ENCODE measurements at regions not wholly inside any gene's neighbourhood (a gene's known extent, or its start where the extent isn't known, plus 50 kb on each side); places are given as distances from the start of the nearest gene placed in this dataset.

GRCh38 chr2:133766164-133766832, 198.0 kb upstream of the NCKAP5 start:
- Histone ChIP-seq H3K4me1 (ENCODE audit: control insufficient read depth in 1 of 2, insufficient read depth in 2 of 2, low read depth in 1 of 2, low read length in 1 of 2) (no peaks in the 10 kb centered on the region), H3K9me2 (no peaks in the 10 kb centered on the region), H3K27ac (ENCODE audit: low read depth in 2 of 2, low read length in 1 of 2) (no peak overlapping the region), H3K27me3 (ENCODE audit: insufficient read depth) (no peaks in the 10 kb centered on the region), H3K9me3 (no peaks in the 10 kb centered on the region), H3K36me3 (replicated peaks in 1 of 2; ENCODE audit: control insufficient read depth in 1 of 2, insufficient read depth in 2 of 2, low read length in 1 of 2) (no peaks in the 10 kb centered on the region), H3K4me2 (no peak overlapping the region), H2AFZ (ENCODE audit: low read depth) (no peak overlapping the region), H4K20me1 (ENCODE audit: insufficient read depth) (no peaks in the 10 kb centered on the region), H3K79me2 (ENCODE audit: insufficient read depth) (no peaks in the 10 kb centered on the region), H3K9ac (no peak overlapping the region), H3K4me3 (ENCODE audit: low read depth in 2 of 2, low read length in 1 of 2) (no peak overlapping the region), H3F3A (replicated peaks; ENCODE audit: insufficient read depth) (peaks cover 6% of the 10 kb centered on the region)
- TF ChIP-seq FOSL2 (IDR thresholded peaks at IDR 0.05; ENCODE audit: borderline replicate concordance, low read depth), result no peak
- no peak for TF ChIP-seq MEF2A (IDR thresholded peaks at IDR 0.05; ENCODE audit: borderline replicate concordance, low read depth)
- TF ChIP-seq MXI1 (IDR thresholded peaks at IDR 0.05; ENCODE audit: low read depth, low read length), result no peak
- no peak for TF ChIP-seq EP300 (IDR thresholded peaks at IDR 0.05; ENCODE audit: borderline replicate concordance in 1 of 2, low read depth in 1 of 2, low read length in 1 of 2)
- TF ChIP-seq IRF3 (IDR thresholded peaks at IDR 0.05; ENCODE audit: low read depth, low read length), result no peak
- no peak for TF ChIP-seq PBX3 (IDR thresholded peaks at IDR 0.05)
- no peak for TF ChIP-seq FOXJ3 (CRISPR knock-in tag; IDR thresholded peaks at IDR 0.05)
- no peak for TF ChIP-seq GABPA (IDR thresholded peaks at IDR 0.05; ENCODE audit: low read depth)
- CTCF ChIA-PET, result interaction anchor here (0.7 to 2.1 kb wide), 3 partner anchors 14 to 246 kb away, joined by 3 to 10 read pairs (median 4); no protein-coding TSS in a partner anchor
- POLR2A ChIA-PET, result no interaction called here
- DNase-seq, result no peak

GRCh38 chr2:133768256-133768655, 200.0 kb upstream of the NCKAP5 start:
- no peak overlapping the region for H3K4me2 ChIP-seq
- no peak for DNase-seq
- WGBS (ENCODE audit: low lambda C conversion rate), result 76% methylated on average over 2 of the region's 2 CpGs
- peaks cover 6% of the 10 kb centered on the region for H3F3A ChIP-seq (replicated peaks; ENCODE audit: insufficient read depth)
- TF ChIP-seq GABPA (IDR thresholded peaks at IDR 0.05; ENCODE audit: low read depth), result no peak
- no peak for TF ChIP-seq USF2 (IDR thresholded peaks at IDR 0.05; ENCODE audit: borderline replicate concordance, low read depth, low read length)
- TF ChIP-seq EZH2phosphoT487 (IDR thresholded peaks at IDR 0.05; ENCODE audit: borderline replicate concordance, low read depth), result no peak
- TF ChIP-seq RXRA (IDR thresholded peaks at IDR 0.05; ENCODE audit: borderline replicate concordance, low read depth), result no peak
- TF ChIP-seq JUND (IDR thresholded peaks at IDR 0.05), result no peak
- no peak for TF ChIP-seq TAF1 (IDR thresholded peaks at IDR 0.05; ENCODE audit: borderline replicate concordance, low read depth, low read length)
- no peak overlapping the region for H3K4me3 ChIP-seq (ENCODE audit: low read depth in 2 of 2, low read length in 1 of 2)
- H4K20me1 ChIP-seq (ENCODE audit: insufficient read depth), result no peaks in the 10 kb centered on the region
- no peaks in the 10 kb centered on the region for H3K36me3 ChIP-seq (replicated peaks in 1 of 2; ENCODE audit: control insufficient read depth in 1 of 2, insufficient read depth in 2 of 2, low read length in 1 of 2)
- POLR2A ChIA-PET, result no interaction called here
- H3K79me2 ChIP-seq (ENCODE audit: insufficient read depth), result no peaks in the 10 kb centered on the region
- no peak overlapping the region for H3K9ac ChIP-seq
- H3K27ac ChIP-seq (ENCODE audit: low read depth in 2 of 2, low read length in 1 of 2), result no peak overlapping the region
- no peaks in the 10 kb centered on the region for H3K4me1 ChIP-seq (ENCODE audit: control insufficient read depth in 1 of 2, insufficient read depth in 2 of 2, low read depth in 1 of 2, low read length in 1 of 2)
- H3K9me3 ChIP-seq, result no peaks in the 10 kb centered on the region
- no peak overlapping the region for H2AFZ ChIP-seq (ENCODE audit: low read depth)
- no peaks in the 10 kb centered on the region for H3K27me3 ChIP-seq (ENCODE audit: insufficient read depth)
- H3K9me2 ChIP-seq, result no peaks in the 10 kb centered on the region
- CTCF ChIA-PET, result interaction anchor here (2.8 kb wide), 1 partner anchor 12 kb away, joined by 15 read pairs; no protein-coding TSS in a partner anchor
